ENCODE measurements at regions not wholly inside any gene's neighbourhood (a gene's known extent, or its start where the extent isn't known, plus 50 kb on each side); places are given as distances from the start of the nearest gene placed in this dataset.

GRCh38 chr4:154107337-154107736 lies 318.5 kb upstream of the SFRP2 start:
- TF ChIP-seq CTCF (IDR thresholded peaks at IDR 0.05; ENCODE audit: control extremely low read depth, extremely low read depth, low read depth, missing control alignments): no peak
- DNase-seq (ENCODE audit: extremely low spot score): no peak
- POLR2A ChIA-PET: no interaction called here
- CTCF ChIA-PET: no interaction called here

GRCh38 chr4:154088741-154089140 lies 299.9 kb upstream of the SFRP2 start:
- CTCF ChIA-PET: no interaction called here
- DNase-seq (ENCODE audit: extremely low spot score): no peak
- TF ChIP-seq CTCF (IDR thresholded peaks at IDR 0.05; ENCODE audit: control extremely low read depth, extremely low read depth, low read depth, missing control alignments): no peak
- POLR2A ChIA-PET: no interaction called here

DNA sequence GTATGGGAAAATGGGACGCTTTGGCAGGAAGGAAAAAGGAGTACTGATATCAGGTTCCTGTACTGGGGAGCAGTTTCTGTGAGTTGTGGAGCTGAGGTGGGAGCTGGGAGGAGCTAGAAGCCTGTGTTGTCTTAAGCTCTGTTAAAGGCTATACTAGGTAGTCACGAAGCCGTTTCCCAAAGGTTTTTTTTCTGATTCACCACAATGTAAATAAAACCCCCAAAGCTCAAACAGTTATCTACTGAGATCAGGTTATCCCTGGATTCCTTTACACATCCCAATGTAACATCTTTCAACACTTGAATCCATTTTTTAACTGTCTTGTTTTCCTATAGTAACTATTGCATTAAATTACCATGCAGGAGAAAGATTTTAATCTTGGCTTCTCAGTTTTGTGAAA lies 297.4 kb upstream of the SFRP2 start:
- no peak for DNase-seq (ENCODE audit: extremely low spot score)
- no peak for TF ChIP-seq CTCF (IDR thresholded peaks at IDR 0.05; ENCODE audit: control extremely low read depth, extremely low read depth, low read depth, missing control alignments)
- ChIA-PET CTCF (interaction anchor here (2.1 kb wide), 1 partner anchor 8 kb away, joined by 5 read pairs; no protein-coding TSS in a partner anchor), POLR2A (no interaction called here)

- ChIA-PET CTCF (interaction anchor here (1.0 kb wide), 1 partner anchor 13 kb away, joined by 3 read pairs; no protein-coding TSS in a partner anchor), POLR2A (no interaction called here)
- DNase-seq (ENCODE audit: extremely low spot score): no peak
- no peak for TF ChIP-seq CTCF (IDR thresholded peaks at IDR 0.05; ENCODE audit: control extremely low read depth, extremely low read depth, low read depth, missing control alignments)
Observed at GRCh38 chr4:154084864-154085263, 296.0 kb upstream of the SFRP2 start.

DNA sequence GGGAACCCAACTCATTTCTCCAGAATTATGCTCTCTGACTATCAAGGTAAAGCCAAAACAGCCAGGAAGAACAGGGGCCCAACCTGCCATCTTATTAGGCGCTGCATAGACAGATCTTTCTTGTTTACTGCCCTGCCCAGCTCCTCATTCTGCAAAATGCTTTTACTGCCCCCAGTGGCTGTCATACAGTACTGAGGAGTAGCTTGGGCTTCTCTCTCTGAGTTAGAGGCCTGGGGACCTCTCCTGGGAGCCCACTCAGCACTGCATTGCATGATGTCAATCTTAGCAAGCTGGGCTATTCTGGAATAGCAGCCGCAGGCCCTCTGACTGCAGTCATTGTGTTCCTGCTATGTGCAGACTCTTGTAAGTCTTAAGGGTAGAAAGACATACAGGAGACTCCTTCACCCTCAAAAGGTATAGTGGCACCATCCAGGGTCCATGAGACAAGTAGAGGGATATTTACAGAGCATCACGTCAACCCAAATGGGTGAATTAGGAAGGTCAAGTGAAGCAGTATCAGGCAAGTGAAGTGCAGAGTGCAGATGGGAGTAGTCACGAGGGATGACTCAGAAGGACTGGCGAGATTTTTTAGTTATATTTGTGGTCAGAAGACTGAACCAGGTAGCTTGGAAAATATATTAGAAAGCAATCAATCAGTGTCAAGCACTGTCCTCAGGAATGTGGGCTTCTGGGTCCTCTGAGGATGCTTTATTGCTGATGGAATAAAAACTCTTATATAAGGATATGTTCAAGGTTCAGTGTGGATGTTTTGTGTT lies 294.1 kb upstream of the SFRP2 start:
- ChIA-PET CTCF (interaction anchor here (1.4 to 2.4 kb wide), 5 partner anchors 8 to 297 kb away, joined by 3 to 8 read pairs (median 4); no protein-coding TSS in a partner anchor), POLR2A (no interaction called here)
- TF ChIP-seq CTCF (IDR thresholded peaks at IDR 0.05; ENCODE audit: control extremely low read depth, extremely low read depth, low read depth, missing control alignments): no peak
- no peak for DNase-seq (ENCODE audit: extremely low spot score)

GRCh38 chr4:154081391-154081790 lies 292.5 kb upstream of the SFRP2 start:
- TF ChIP-seq CTCF (IDR thresholded peaks at IDR 0.05; ENCODE audit: control extremely low read depth, extremely low read depth, low read depth, missing control alignments): no peak
- CTCF ChIA-PET: interaction anchor here (2.0 kb wide), 1 partner anchor 10 kb away, joined by 4 read pairs; no protein-coding TSS in a partner anchor
- POLR2A ChIA-PET: no interaction called here
- DNase-seq (ENCODE audit: extremely low spot score): no peak
